Peyer's patch (tissue), 4 donors: ENCODE measurements at regions not wholly inside any gene's neighbourhood (a gene's known extent, or its start where the extent isn't known, plus 50 kb on each side); places are given as distances from the start of the nearest gene placed in this dataset.

ENCODE experiments used
- DNase-seq, 3 donors: peaks; one replicate each; pipeline ENCODE4 v3.0.0-alpha.2; 2017 to 2019
- H3K27ac ChIP-seq, 4 donors: fragments of 200-600 bp; sonication (generic); one replicate each; pipeline ENCODE4 v1.5.1; 2016 to 2019
- H3K27me3 ChIP-seq, 2 donors: fragments of 200-600 bp; sonication (generic); one replicate each; pipeline ENCODE4 v1.5.1; 2019
- H3K36me3 ChIP-seq, 3 donors: fragments of 200-600 bp; sonication (generic); one replicate each; pipeline ENCODE4 v1.5.1; 2016 to 2019
- H3K4me1 ChIP-seq, 4 donors: fragments of 200-600 bp; sonication (generic); one replicate each; pipeline ENCODE4 v1.5.1; 2016 to 2019
- H3K4me3 ChIP-seq, 4 donors: fragments of 200-600 bp; sonication (generic); 1 replicate in 3 of 4; 2 replicates in 1 of 4; pipeline ENCODE4 v1.5.1; 2016 to 2019; ENCODE audit warnings: mild to moderate bottlenecking in 1 of 4
- H3K9me3 ChIP-seq, 4 donors: fragments of 200-600 bp; sonication (generic); one replicate each; pipeline ENCODE4 v1.5.1; 2016 to 2019; ENCODE audit warnings: mild to moderate bottlenecking in 1 of 4
- CTCF ChIP-seq, 6 experiments: fragments of 450-650 bp in 4 of 6; fragments of 200-600 bp in 2 of 6; sonication (generic) in 1 of 6; IDR thresholded peaks; one replicate each; pipeline ENCODE4 v1.5.1; 2017 to 2019; ENCODE audit warnings: antibody characterized with exemption in 6 of 6, mild to moderate bottlenecking in 3 of 6, moderate library complexity in 1 of 6
- POLR2A ChIP-seq, 2 donors: fragments of 450-650 bp; IDR thresholded peaks; one replicate each; pipeline ENCODE4 v1.5.1; 2017; ENCODE audit warnings: antibody characterized with exemption in 2 of 2, mild to moderate bottlenecking in 2 of 2, moderate library complexity in 2 of 2

- no peak overlapping the region for H3K27ac ChIP-seq
- H3K36me3 ChIP-seq, result no peaks in the 10 kb centered on the region
- no peaks in the 10 kb centered on the region for H3K9me3 ChIP-seq
- H3K4me3 ChIP-seq, result no peak overlapping the region
- H3K4me1 ChIP-seq, result no peaks in the 10 kb centered on the region
- TF ChIP-seq CTCF (IDR thresholded peaks at IDR 0.05), result no peak
- TF ChIP-seq POLR2A (IDR thresholded peaks at IDR 0.05), result no peak
- DNase-seq, result no peak
- H3K27me3 ChIP-seq, result no peaks in the 10 kb centered on the region
Measured at GRCh38 chr15:97836003-97836402, 124.5 kb upstream of the ARRDC4 start.

- DNase-seq, result no peak
- no peak overlapping the region for H3K27ac ChIP-seq
- no peaks in the 10 kb centered on the region for H3K4me1 ChIP-seq
- H3K27me3 ChIP-seq, result no peaks in the 10 kb centered on the region
- H3K36me3 ChIP-seq, result no peaks in the 10 kb centered on the region
- H3K9me3 ChIP-seq, result no peaks in the 10 kb centered on the region
- TF ChIP-seq POLR2A (IDR thresholded peaks at IDR 0.05) (no peak), CTCF (IDR thresholded peaks at IDR 0.05) (no peak)
- H3K4me3 ChIP-seq, result no peak overlapping the region
Measured at GRCh38 chr15:97837896-97838295, 122.6 kb upstream of the ARRDC4 start.

GRCh38 chr15:97838606-97839210, 121.8 kb upstream of the ARRDC4 start:
- Histone ChIP-seq H3K36me3 (no peaks in the 10 kb centered on the region), H3K4me1 (no peaks in the 10 kb centered on the region), H3K9me3 (no peaks in the 10 kb centered on the region), H3K4me3 (no peak overlapping the region), H3K27ac (no peak overlapping the region), H3K27me3 (no peaks in the 10 kb centered on the region)
- DNase-seq, result no peak
- TF ChIP-seq CTCF (IDR thresholded peaks at IDR 0.05) (no peak), POLR2A (IDR thresholded peaks at IDR 0.05) (no peak)

GRCh38 chr15:97840501-97840900, 120.0 kb upstream of the ARRDC4 start:
- Histone ChIP-seq H3K27me3 (no peaks in the 10 kb centered on the region), H3K36me3 (no peaks in the 10 kb centered on the region), H3K27ac (no peak overlapping the region), H3K4me3 (no peak overlapping the region), H3K9me3 (no peaks in the 10 kb centered on the region), H3K4me1 (no peaks in the 10 kb centered on the region)
- TF ChIP-seq CTCF (IDR thresholded peaks at IDR 0.05) (no peak), POLR2A (IDR thresholded peaks at IDR 0.05) (no peak)
- DNase-seq, result no peak

GRCh38 chr15:97841558-97841957, 118.9 kb upstream of the ARRDC4 start:
- no peak for TF ChIP-seq CTCF (IDR thresholded peaks at IDR 0.05)
- TF ChIP-seq POLR2A (IDR thresholded peaks at IDR 0.05), result no peak
- Histone ChIP-seq H3K4me3 (no peak overlapping the region), H3K27ac (no peak overlapping the region), H3K9me3 (no peaks in the 10 kb centered on the region), H3K4me1 (no peaks in the 10 kb centered on the region), H3K27me3 (no peaks in the 10 kb centered on the region), H3K36me3 (no peaks in the 10 kb centered on the region)
- no peak for DNase-seq

GRCh38 chr15:97849183-97849582, 111.3 kb upstream of the ARRDC4 start:
- H3K36me3 ChIP-seq, result no peaks in the 10 kb centered on the region
- TF ChIP-seq POLR2A (IDR thresholded peaks at IDR 0.05) (no peak), CTCF (IDR thresholded peaks at IDR 0.05) (no peak)
- DNase-seq, result no peak
- no peaks in the 10 kb centered on the region for H3K9me3 ChIP-seq
- H3K27me3 ChIP-seq, result no peaks in the 10 kb centered on the region
- H3K4me3 ChIP-seq, result no peak overlapping the region
- H3K27ac ChIP-seq, result no peak overlapping the region
- no peaks in the 10 kb centered on the region for H3K4me1 ChIP-seq
